ENCODE measurements at regions not wholly inside any gene's neighbourhood (a gene's known extent, or its start where the extent isn't known, plus 50 kb on each side); places are given as distances from the start of the nearest gene placed in this dataset.

DNA sequence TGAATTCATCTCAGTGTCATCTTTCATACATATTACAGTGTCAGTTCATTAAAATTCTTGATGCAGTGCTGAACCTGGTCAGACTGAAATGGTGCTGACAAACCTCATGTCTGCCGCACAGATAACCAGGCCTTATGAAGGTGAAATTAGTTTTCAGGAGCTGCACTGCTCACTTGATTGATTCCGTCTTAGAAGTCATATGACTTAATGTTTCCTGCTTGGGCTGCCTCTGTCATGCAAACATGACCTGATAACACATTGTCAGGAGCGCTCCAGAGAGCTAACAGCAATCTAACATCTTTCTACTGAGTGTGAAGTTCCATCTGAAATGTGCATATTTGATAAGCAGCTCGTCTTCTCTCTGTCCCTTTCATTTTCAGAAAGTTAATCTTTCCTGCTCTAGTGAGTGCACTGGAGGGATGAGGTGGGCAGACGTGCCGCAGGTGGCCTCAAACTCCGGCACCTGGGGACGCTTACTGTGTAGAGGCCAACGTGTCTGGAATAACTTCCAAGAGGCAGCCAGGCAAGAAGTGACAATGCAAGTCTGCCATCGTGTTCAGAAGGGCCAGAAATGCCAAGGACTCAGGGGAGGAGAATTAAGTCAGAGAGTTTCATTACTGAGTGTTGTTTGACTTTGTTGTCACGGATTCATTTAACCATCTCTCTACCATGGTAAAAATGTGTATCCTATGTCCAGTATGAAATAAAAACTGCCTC, 592.1 kb downstream of the TLE1 start:
- no peak overlapping the region for H3K18ac ChIP-seq (ENCODE audit: insufficient read length, low read depth, low read length)
- DNase-seq, result no peak
- no peak overlapping the region for H2BK5ac ChIP-seq (ENCODE audit: insufficient read length, low read length)
- H2BK20ac ChIP-seq (ENCODE audit: low read depth, low read length, poor library complexity, severe bottlenecking), result no peak overlapping the region
- H2BK15ac ChIP-seq (ENCODE audit: low read depth, low read length), result no peak overlapping the region
- no peak overlapping the region for H4K5ac ChIP-seq (ENCODE audit: insufficient read length, low read depth, low read length)
- no peak overlapping the region for H3K9ac ChIP-seq (ENCODE audit: extremely low read depth, insufficient read length, low read length)
- no peak overlapping the region for H3K14ac ChIP-seq (ENCODE audit: insufficient read depth, low read length)
- H3K4ac ChIP-seq (ENCODE audit: low read depth, low read length), result no peak overlapping the region
- H3K23ac ChIP-seq (ENCODE audit: insufficient read length, low read depth, low read length), result no peak overlapping the region
- H3K27ac ChIP-seq (ENCODE audit: insufficient read length, low read depth, low read length), result no peak overlapping the region
- H2AFZ ChIP-seq (ENCODE audit: low read length), result no peak overlapping the region
- H3K4me2 ChIP-seq (ENCODE audit: insufficient read depth, insufficient read length, low read length), result no peak overlapping the region
- no peaks in the 10 kb centered on the region for H3K79me2 ChIP-seq (ENCODE audit: insufficient read depth, low read length)
- H3K23me2 ChIP-seq (ENCODE audit: insufficient read length, low read depth, low read length, poor library complexity, severe bottlenecking), result no peaks in the 10 kb centered on the region
- H3K9me3 ChIP-seq (ENCODE audit: control insufficient read depth, low read depth, low read length), result no peaks in the 10 kb centered on the region
- Mint-ChIP-seq H3K27ac (peak overlapping the region in 1 of 3 experiments; percentile 88; a peak in 2 of 7 replicates), H3K36me3 (ENCODE audit: insufficient read depth in 1 of 3, low read depth in 3 of 3) (no peaks in the 10 kb centered on the region), H3K4me3 (no peak overlapping the region), H3K27me3 (ENCODE audit: low read depth) (no peaks in the 10 kb centered on the region), H3K4me1 (peaks cover 4 to 13% of the 10 kb centered on the region in 2 experiments), H3K9me3 (peaks cover 0 to 3% of the 10 kb centered on the region in 2 experiments; a peak in 1 of 5 replicates)
- no peak overlapping the region for H2BK12ac ChIP-seq (ENCODE audit: insufficient read length, low read depth, low read length)
- TF ChIP-seq, protein P1, sequence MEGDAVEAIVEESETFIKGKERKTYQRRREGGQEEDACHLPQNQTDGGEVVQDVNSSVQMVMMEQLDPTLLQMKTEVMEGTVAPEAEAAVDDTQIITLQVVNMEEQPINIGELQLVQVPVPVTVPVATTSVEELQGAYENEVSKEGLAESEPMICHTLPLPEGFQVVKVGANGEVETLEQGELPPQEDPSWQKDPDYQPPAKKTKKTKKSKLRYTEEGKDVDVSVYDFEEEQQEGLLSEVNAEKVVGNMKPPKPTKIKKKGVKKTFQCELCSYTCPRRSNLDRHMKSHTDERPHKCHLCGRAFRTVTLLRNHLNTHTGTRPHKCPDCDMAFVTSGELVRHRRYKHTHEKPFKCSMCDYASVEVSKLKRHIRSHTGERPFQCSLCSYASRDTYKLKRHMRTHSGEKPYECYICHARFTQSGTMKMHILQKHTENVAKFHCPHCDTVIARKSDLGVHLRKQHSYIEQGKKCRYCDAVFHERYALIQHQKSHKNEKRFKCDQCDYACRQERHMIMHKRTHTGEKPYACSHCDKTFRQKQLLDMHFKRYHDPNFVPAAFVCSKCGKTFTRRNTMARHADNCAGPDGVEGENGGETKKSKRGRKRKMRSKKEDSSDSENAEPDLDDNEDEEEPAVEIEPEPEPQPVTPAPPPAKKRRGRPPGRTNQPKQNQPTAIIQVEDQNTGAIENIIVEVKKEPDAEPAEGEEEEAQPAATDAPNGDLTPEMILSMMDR (conservative IDR thresholded peaks at IDR 0.05), result no peak
- H3K27me3 ChIP-seq (ENCODE audit: insufficient read depth, low read length), result no peaks in the 10 kb centered on the region
- H4K91ac ChIP-seq (ENCODE audit: insufficient read length, low read depth, low read length), result no peak overlapping the region
- no peak overlapping the region for H3T11ph ChIP-seq (ENCODE audit: low read length)
- no peaks in the 10 kb centered on the region for H4K20me1 ChIP-seq (ENCODE audit: control insufficient read depth, insufficient read depth, insufficient read length)
- H2AK5ac ChIP-seq (ENCODE audit: insufficient read length, low read length), result no peak overlapping the region
- no peaks in the 10 kb centered on the region for H3K4me1 ChIP-seq (ENCODE audit: insufficient read depth, low read length)
- no peak overlapping the region for H3K56ac ChIP-seq (ENCODE audit: insufficient read length, low read depth, low read length)
- H4K8ac ChIP-seq (replicated peaks; ENCODE audit: insufficient read length, low read depth, low read length), result no peak overlapping the region
- WGBS (ENCODE audit: extremely low coverage, insufficient read length, low lambda C conversion rate), result no CpG with 5 or more reads among the region's 11 CpGs
- no peaks in the 10 kb centered on the region for H3K79me1 ChIP-seq (ENCODE audit: insufficient read depth, low read depth, low read length, poor library complexity, severe bottlenecking)
- H2BK120ac ChIP-seq (ENCODE audit: low read depth, low read length, poor library complexity, severe bottlenecking), result no peak overlapping the region

Measured in H9 (cell line).